CD4-positive, CD25-positive, alpha-beta regulatory T cell (primary cell): ENCODE measurements at regions not wholly inside any gene's neighbourhood (a gene's known extent, or its start where the extent isn't known, plus 50 kb on each side); places are given as distances from the start of the nearest gene placed in this dataset.

Experiments
- ATAC-seq, 2 donors: fragments of 150-1000 bp; cut with Tn5 transposase; one replicate each; pipeline ENCODE4 v1.10.0; 2021; ENCODE audit warnings: low read depth in 2 of 2, moderate number of reproducible peaks in 2 of 2, moderate library complexity in 1 of 2
- DNase-seq, 3 donors: peaks; one replicate each; pipeline versions ENCODE4 v3.0.0 to v3.0.0-alpha.2; 2012 to 2022; ENCODE audit warnings: mixed read lengths in 1 of 3
- H3K27ac ChIP-seq: one replicate; pipeline ENCODE4 v1.7.0; 2013; ENCODE audit warnings: mild to moderate bottlenecking, low read length; ENCODE audit not compliant: insufficient read depth, poor library complexity, severe bottlenecking
- H3K27me3 ChIP-seq: one replicate; pipeline ENCODE4 v1.7.0; 2013; ENCODE audit warnings: low read length; ENCODE audit not compliant: control insufficient read depth, insufficient read depth
- H3K36me3 ChIP-seq: one replicate; pipeline ENCODE4 v1.7.0; 2013; ENCODE audit warnings: mild to moderate bottlenecking, low read length, moderate library complexity; ENCODE audit not compliant: control insufficient read depth, insufficient read depth
- H3K4me1 ChIP-seq: 2 replicates; pipeline ENCODE4 v1.7.0; 2013; ENCODE audit warnings: mild to moderate bottlenecking, low read length; ENCODE audit not compliant: insufficient read depth, control insufficient read depth, poor library complexity, severe bottlenecking
- H3K4me3 ChIP-seq: one replicate; pipeline ENCODE4 v1.7.0; 2013; ENCODE audit warnings: low read depth, mild to moderate bottlenecking, low read length, moderate library complexity
- H3K9me3 ChIP-seq, 2 experiments: 1 replicate in 1 of 2; 2 replicates in 1 of 2; pipeline ENCODE4 v1.7.0; 2013; ENCODE audit warnings: low read length in 2 of 2, mild to moderate bottlenecking in 1 of 2, moderate library complexity in 1 of 2; ENCODE audit not compliant: control insufficient read depth in 2 of 2
- H3K27ac Mint-ChIP-seq, 3 donors: one replicate each; pipeline ENCODE4 v1.8.0; 2020 to 2022; ENCODE audit warnings: mild to moderate bottlenecking in 3 of 3, mixed read lengths in 3 of 3, moderate library complexity in 2 of 3
- H3K27me3 Mint-ChIP-seq: one replicate; pipeline ENCODE4 v1.8.0; 2022; ENCODE audit warnings: mild to moderate bottlenecking, mixed read lengths
- H3K36me3 Mint-ChIP-seq: one replicate; pipeline ENCODE4 v1.8.0; 2020; ENCODE audit warnings: mixed read lengths
- H3K4me1 Mint-ChIP-seq, 4 donors: one replicate each; pipeline ENCODE4 v1.8.0; 2020 to 2022; ENCODE audit warnings: mixed read lengths in 4 of 4, mild to moderate bottlenecking in 1 of 4
- H3K4me3 Mint-ChIP-seq, 4 donors: one replicate each; pipeline ENCODE4 v1.8.0; 2020 to 2022; ENCODE audit warnings: mild to moderate bottlenecking in 4 of 4, mixed read lengths in 4 of 4, moderate library complexity in 3 of 4
- H3K9me3 Mint-ChIP-seq, 7 donors: one replicate each; pipeline ENCODE4 v1.8.0; 2020 to 2022; ENCODE audit warnings: mixed read lengths in 7 of 7, mild to moderate bottlenecking in 3 of 7, moderate library complexity in 2 of 7

GRCh38 chr15:93274257-93274656 is 185.2 kb upstream of the RGMA start:
- Histone ChIP-seq H3K27me3 (no peaks in the 10 kb centered on the region), H3K4me3 (no peak overlapping the region), H3K9me3 (peaks cover 0 to 2% of the 10 kb centered on the region in 2 experiments), H3K27ac (no peak overlapping the region), H3K36me3 (no peaks in the 10 kb centered on the region), H3K4me1 (no peaks in the 10 kb centered on the region)
- Mint-ChIP-seq H3K9me3 (peaks cover 0 to 10% (median 0%) of the 10 kb centered on the region in 7 donors), H3K27me3 (no peaks in the 10 kb centered on the region), H3K36me3 (no peaks in the 10 kb centered on the region), H3K27ac (no peak overlapping the region), H3K4me1 (no peaks in the 10 kb centered on the region), H3K4me3 (no peak overlapping the region)
- DNase-seq: no peak
- ATAC-seq: no peak

GRCh38 chr15:93271871-93272270 is 182.9 kb upstream of the RGMA start:
- H3K4me3 ChIP-seq: no peak overlapping the region

GRCh38 chr15:93270937-93271467 is 182.0 kb upstream of the RGMA start:
- no peak overlapping the region for H3K4me3 Mint-ChIP-seq
- ATAC-seq: no peak
- Histone ChIP-seq H3K9me3 (peaks cover 0 to 2% of the 10 kb centered on the region in 2 experiments), H3K4me1 (no peaks in the 10 kb centered on the region), H3K27ac (no peak overlapping the region), H3K27me3 (no peaks in the 10 kb centered on the region), H3K4me3 (no peak overlapping the region), H3K36me3 (no peaks in the 10 kb centered on the region)
- no peak overlapping the region for H3K27ac Mint-ChIP-seq
- H3K9me3 Mint-ChIP-seq: peaks cover 0 to 10% (median 2%) of the 10 kb centered on the region in 7 donors
- no peaks in the 10 kb centered on the region for H3K4me1 Mint-ChIP-seq
- no peak for DNase-seq
- H3K27me3 Mint-ChIP-seq: no peaks in the 10 kb centered on the region
- H3K36me3 Mint-ChIP-seq: no peaks in the 10 kb centered on the region

More at GRCh38 chr15:93271871-93272270, 182.9 kb upstream of the RGMA start:
- Mint-ChIP-seq H3K27ac (no peak overlapping the region), H3K4me3 (no peak overlapping the region), H3K4me1 (no peaks in the 10 kb centered on the region), H3K9me3 (peaks cover 0 to 10% (median 2%) of the 10 kb centered on the region in 7 donors), H3K27me3 (no peaks in the 10 kb centered on the region), H3K36me3 (no peaks in the 10 kb centered on the region)
- ATAC-seq (no peak), DNase-seq (no peak)
- no peaks in the 10 kb centered on the region for H3K27me3 ChIP-seq
- peaks cover 0 to 2% of the 10 kb centered on the region in 2 experiments for H3K9me3 ChIP-seq
- H3K36me3 ChIP-seq: no peaks in the 10 kb centered on the region
- no peaks in the 10 kb centered on the region for H3K4me1 ChIP-seq
- H3K27ac ChIP-seq: no peak overlapping the region

- no peak overlapping the region for H3K4me3 Mint-ChIP-seq
- Histone ChIP-seq H3K4me3 (no peak overlapping the region), H3K27ac (no peak overlapping the region), H3K4me1 (no peaks in the 10 kb centered on the region), H3K27me3 (no peaks in the 10 kb centered on the region), H3K9me3 (peaks cover 0 to 2% of the 10 kb centered on the region in 2 experiments), H3K36me3 (no peaks in the 10 kb centered on the region)
- ATAC-seq (no peak), DNase-seq (no peak)
- no peaks in the 10 kb centered on the region for H3K4me1 Mint-ChIP-seq
- no peaks in the 10 kb centered on the region for H3K27me3 Mint-ChIP-seq
- H3K27ac Mint-ChIP-seq: no peak overlapping the region
- H3K9me3 Mint-ChIP-seq: peaks cover 0 to 10% (median 2%) of the 10 kb centered on the region in 7 donors
- no peaks in the 10 kb centered on the region for H3K36me3 Mint-ChIP-seq
These were observed 179.1 kb upstream of the RGMA start for GRCh38 chr15:93268066-93268465.

- DNase-seq: no peak
- H3K36me3 Mint-ChIP-seq: no peaks in the 10 kb centered on the region
- ATAC-seq: no peak
- Histone ChIP-seq H3K4me3 (no peak overlapping the region), H3K27me3 (no peaks in the 10 kb centered on the region), H3K27ac (no peak overlapping the region), H3K36me3 (no peaks in the 10 kb centered on the region), H3K9me3 (peaks cover 0 to 2% of the 10 kb centered on the region in 2 experiments), H3K4me1 (no peaks in the 10 kb centered on the region)
- H3K4me1 Mint-ChIP-seq: no peaks in the 10 kb centered on the region
- H3K27ac Mint-ChIP-seq: no peak overlapping the region
- no peak overlapping the region for H3K4me3 Mint-ChIP-seq
- peaks cover 5% of the 10 kb centered on the region for H3K27me3 Mint-ChIP-seq
- H3K9me3 Mint-ChIP-seq: peaks cover 0 to 4% (median 2%) of the 10 kb centered on the region in 7 donors
These were observed 177.3 kb upstream of the RGMA start for GRCh38 chr15:93266291-93266690.

- Histone ChIP-seq H3K27me3 (no peaks in the 10 kb centered on the region), H3K9me3 (peaks cover 0 to 1% of the 10 kb centered on the region in 2 experiments), H3K4me3 (no peak overlapping the region), H3K27ac (no peak overlapping the region), H3K36me3 (no peaks in the 10 kb centered on the region), H3K4me1 (no peaks in the 10 kb centered on the region)
- Mint-ChIP-seq H3K27ac (no peak overlapping the region), H3K36me3 (no peaks in the 10 kb centered on the region), H3K4me3 (no peak overlapping the region), H3K27me3 (peaks cover 5% of the 10 kb centered on the region), H3K4me1 (no peaks in the 10 kb centered on the region), H3K9me3 (peaks cover 0 to 6% (median 0%) of the 10 kb centered on the region in 7 donors)
- ATAC-seq (no peak), DNase-seq (no peak)
These were observed 176.1 kb upstream of the RGMA start for GRCh38 chr15:93265111-93265556.

- no peak overlapping the region for H3K27ac Mint-ChIP-seq
- ATAC-seq: no peak
These were observed 172.8 kb upstream of the RGMA start for GRCh38 chr15:93261845-93262244.

GRCh38 chr15:93257920-93258319 is 168.9 kb upstream of the RGMA start:
- H3K9me3 Mint-ChIP-seq: peaks cover 0 to 2% (median 0%) of the 10 kb centered on the region in 7 donors
- no peak overlapping the region for H3K4me3 Mint-ChIP-seq
- H3K36me3 ChIP-seq: no peaks in the 10 kb centered on the region
- ATAC-seq (no peak), DNase-seq (no peak)
- no peak overlapping the region for H3K27ac Mint-ChIP-seq
- H3K9me3 ChIP-seq: no peaks in the 10 kb centered on the region
- H3K4me1 ChIP-seq: no peaks in the 10 kb centered on the region
- H3K4me1 Mint-ChIP-seq: no peaks in the 10 kb centered on the region
- H3K27me3 ChIP-seq: no peaks in the 10 kb centered on the region
- H3K4me3 ChIP-seq: no peak overlapping the region
- H3K27me3 Mint-ChIP-seq: peaks cover 5% of the 10 kb centered on the region
- H3K36me3 Mint-ChIP-seq: no peaks in the 10 kb centered on the region
- H3K27ac ChIP-seq: no peak overlapping the region

More at GRCh38 chr15:93261845-93262244, 172.8 kb upstream of the RGMA start:
- no peak overlapping the region for H3K27ac ChIP-seq
- H3K36me3 Mint-ChIP-seq: no peaks in the 10 kb centered on the region
- H3K4me3 ChIP-seq: no peak overlapping the region
- no peaks in the 10 kb centered on the region for H3K4me1 ChIP-seq
- peaks cover 5% of the 10 kb centered on the region for H3K27me3 Mint-ChIP-seq
- H3K27me3 ChIP-seq: no peaks in the 10 kb centered on the region
- H3K36me3 ChIP-seq: no peaks in the 10 kb centered on the region
- no peak for DNase-seq
- H3K9me3 Mint-ChIP-seq: peaks cover 0 to 2% (median 0%) of the 10 kb centered on the region in 7 donors
- no peak overlapping the region for H3K4me3 Mint-ChIP-seq
- H3K9me3 ChIP-seq: no peaks in the 10 kb centered on the region
- no peaks in the 10 kb centered on the region for H3K4me1 Mint-ChIP-seq
